ENCODE measurements at regions not wholly inside any gene's neighbourhood (a gene's known extent, or its start where the extent isn't known, plus 50 kb on each side); places are given as distances from the start of the nearest gene placed in this dataset.

GRCh38 chr13:81458170-81458569, 1117.2 kb upstream of the SPRY2 start:
- no peak for DNase-seq
- Histone ChIP-seq H3K4me3 (no peak overlapping the region), H3K4me1 (no peaks in the 10 kb centered on the region), H3K9ac (ENCODE audit: low read depth in 2 of 2, low read length in 2 of 2) (no peak overlapping the region), H3K27me3 (no peaks in the 10 kb centered on the region), H3K36me3 (no peaks in the 10 kb centered on the region), H3K9me3 (no peaks in the 10 kb centered on the region), H3K27ac (no peak overlapping the region)
- intact Hi-C loops (cut with DNase I), result no loop called here
- no peak for TF ChIP-seq CTCF (IDR thresholded peaks at IDR 0.05)

GRCh38 chr13:81446441-81446840, 1105.5 kb upstream of the SPRY2 start:
- Histone ChIP-seq H3K4me3 (no peak overlapping the region), H3K9ac (ENCODE audit: low read depth in 2 of 2, low read length in 2 of 2) (no peak overlapping the region), H3K4me1 (no peaks in the 10 kb centered on the region), H3K36me3 (no peaks in the 10 kb centered on the region), H3K9me3 (no peaks in the 10 kb centered on the region), H3K27ac (no peak overlapping the region), H3K27me3 (no peaks in the 10 kb centered on the region)
- intact Hi-C loops (cut with DNase I), result no loop called here
- no peak for DNase-seq
- TF ChIP-seq CTCF (IDR thresholded peaks at IDR 0.05), result no peak

GRCh38 chr13:81442904-81443303, 1102.0 kb upstream of the SPRY2 start:
- Histone ChIP-seq H3K27me3 (no peaks in the 10 kb centered on the region), H3K27ac (no peak overlapping the region), H3K36me3 (no peaks in the 10 kb centered on the region), H3K4me3 (no peak overlapping the region), H3K9me3 (no peaks in the 10 kb centered on the region), H3K4me1 (no peaks in the 10 kb centered on the region), H3K9ac (ENCODE audit: low read depth in 2 of 2, low read length in 2 of 2) (no peak overlapping the region)
- no peak for DNase-seq
- intact Hi-C loops (cut with DNase I), result no loop called here
- no peak for TF ChIP-seq CTCF (IDR thresholded peaks at IDR 0.05)

- H3K36me3 ChIP-seq, result no peaks in the 10 kb centered on the region
- intact Hi-C loops (cut with DNase I), result no loop called here
- no peak for DNase-seq
- H3K27ac ChIP-seq, result no peak overlapping the region
- no peak for TF ChIP-seq CTCF (IDR thresholded peaks at IDR 0.05)
- no peaks in the 10 kb centered on the region for H3K4me1 ChIP-seq
- H3K4me3 ChIP-seq, result no peak overlapping the region
- H3K9ac ChIP-seq (ENCODE audit: low read depth in 2 of 2, low read length in 2 of 2), result no peak overlapping the region
- no peaks in the 10 kb centered on the region for H3K9me3 ChIP-seq
- no peaks in the 10 kb centered on the region for H3K27me3 ChIP-seq
Observed at GRCh38 chr13:81425286-81425685, 1084.4 kb upstream of the SPRY2 start.

- no peak overlapping the region for H3K9ac ChIP-seq (ENCODE audit: low read depth in 2 of 2, low read length in 2 of 2)
- no peak for TF ChIP-seq CTCF (IDR thresholded peaks at IDR 0.05)
Observed at GRCh38 chr13:81409284-81409683, 1068.4 kb upstream of the SPRY2 start.

GRCh38 chr13:81408647-81409046, 1067.7 kb upstream of the SPRY2 start:
- intact Hi-C loops (cut with DNase I), result no loop called here
- no peak overlapping the region for H3K9ac ChIP-seq (ENCODE audit: low read depth in 2 of 2, low read length in 2 of 2)
- no peak for DNase-seq
- no peak for TF ChIP-seq CTCF (IDR thresholded peaks at IDR 0.05)
- no peaks in the 10 kb centered on the region for H3K27me3 ChIP-seq
- no peaks in the 10 kb centered on the region for H3K9me3 ChIP-seq
- no peak overlapping the region for H3K4me3 ChIP-seq
- H3K27ac ChIP-seq, result no peak overlapping the region
- no peaks in the 10 kb centered on the region for H3K36me3 ChIP-seq
- no peaks in the 10 kb centered on the region for H3K4me1 ChIP-seq

More at GRCh38 chr13:81409284-81409683, 1068.4 kb upstream of the SPRY2 start:
- no peak overlapping the region for H3K4me3 ChIP-seq
- intact Hi-C loops (cut with DNase I), result no loop called here
- H3K27ac ChIP-seq, result no peak overlapping the region
- no peaks in the 10 kb centered on the region for H3K9me3 ChIP-seq
- DNase-seq, result no peak
- H3K36me3 ChIP-seq, result no peaks in the 10 kb centered on the region
- no peaks in the 10 kb centered on the region for H3K4me1 ChIP-seq
- H3K27me3 ChIP-seq, result no peaks in the 10 kb centered on the region

All from colonic mucosa (tissue), 4 donors.